ENCODE measurements at regions not wholly inside any gene's neighbourhood (a gene's known extent, or its start where the extent isn't known, plus 50 kb on each side); places are given as distances from the start of the nearest gene placed in this dataset.

- Mint-ChIP-seq H3K9me3 (peaks cover 0 to 6% (median 4%) of the 10 kb centered on the region in 5 donors), H3K4me3 (peak overlapping the region in 1 of 7 donors; percentile 59), H3K27ac (no peak overlapping the region), H3K4me1 (no peaks in the 10 kb centered on the region), H3K27me3 (no peaks in the 10 kb centered on the region), H3K36me3 (no peaks in the 10 kb centered on the region)
- Histone ChIP-seq H3K27me3 (ENCODE audit: insufficient read depth, low read length, poor library complexity, severe bottlenecking) (no peaks in the 10 kb centered on the region), H3K9me3 (ENCODE audit: low read length) (no peaks in the 10 kb centered on the region), H3K4me3 (ENCODE audit: low read length) (no peak overlapping the region), H3K4me1 (ENCODE audit: insufficient read depth, low read length) (no peaks in the 10 kb centered on the region), H3K27ac (ENCODE audit: low read depth, low read length) (no peak overlapping the region), H3K36me3 (ENCODE audit: insufficient read depth, low read length) (no peaks in the 10 kb centered on the region)
- CTCF ChIA-PET = no interaction called here
- DNase-seq = no peak
- POLR2A ChIA-PET = no interaction called here
These were observed 377.3 kb upstream of the SEMA6D start for GRCh38 chr15:47339800-47340570.

- H3K9me3 Mint-ChIP-seq = peaks cover 0 to 6% (median 4%) of the 10 kb centered on the region in 5 donors
- DNase-seq = no peak
- Histone ChIP-seq H3K9me3 (ENCODE audit: low read length) (no peaks in the 10 kb centered on the region), H3K36me3 (ENCODE audit: insufficient read depth, low read length) (no peaks in the 10 kb centered on the region), H3K4me3 (ENCODE audit: low read length) (no peak overlapping the region), H3K4me1 (ENCODE audit: insufficient read depth, low read length) (no peaks in the 10 kb centered on the region), H3K27me3 (ENCODE audit: insufficient read depth, low read length, poor library complexity, severe bottlenecking) (no peaks in the 10 kb centered on the region), H3K27ac (ENCODE audit: low read depth, low read length) (no peak overlapping the region)
- no peaks in the 10 kb centered on the region for H3K4me1 Mint-ChIP-seq
- ChIA-PET CTCF (no interaction called here), POLR2A (no interaction called here)
- no peak overlapping the region for H3K4me3 Mint-ChIP-seq
- H3K27ac Mint-ChIP-seq = no peak overlapping the region
- H3K27me3 Mint-ChIP-seq = no peaks in the 10 kb centered on the region
- H3K36me3 Mint-ChIP-seq = no peaks in the 10 kb centered on the region
These were observed 376.8 kb upstream of the SEMA6D start for GRCh38 chr15:47340571-47340920.

GRCh38 chr15:47349179-47349578, 368.1 kb upstream of the SEMA6D start:
- Histone ChIP-seq H3K27ac (ENCODE audit: low read depth, low read length) (no peak overlapping the region), H3K4me3 (ENCODE audit: low read length) (no peak overlapping the region), H3K4me1 (ENCODE audit: insufficient read depth, low read length) (no peaks in the 10 kb centered on the region), H3K9me3 (ENCODE audit: low read length) (no peaks in the 10 kb centered on the region), H3K27me3 (ENCODE audit: insufficient read depth, low read length, poor library complexity, severe bottlenecking) (no peaks in the 10 kb centered on the region), H3K36me3 (ENCODE audit: insufficient read depth, low read length) (no peaks in the 10 kb centered on the region)
- no peak overlapping the region for H3K4me3 Mint-ChIP-seq
- H3K36me3 Mint-ChIP-seq = no peaks in the 10 kb centered on the region
- H3K4me1 Mint-ChIP-seq = no peaks in the 10 kb centered on the region
- POLR2A ChIA-PET = no interaction called here
- DNase-seq = no peak
- no peak overlapping the region for H3K27ac Mint-ChIP-seq
- CTCF ChIA-PET = no interaction called here
- H3K27me3 Mint-ChIP-seq = no peaks in the 10 kb centered on the region
- H3K9me3 Mint-ChIP-seq = peaks cover 0 to 5% (median 0%) of the 10 kb centered on the region in 5 donors

GRCh38 chr15:47351501-47351900, 365.8 kb upstream of the SEMA6D start:
- no peak overlapping the region for H3K4me3 ChIP-seq (ENCODE audit: low read length)
- ChIA-PET CTCF (no interaction called here), POLR2A (no interaction called here)
- no peaks in the 10 kb centered on the region for H3K9me3 ChIP-seq (ENCODE audit: low read length)
- no peak overlapping the region for H3K27ac ChIP-seq (ENCODE audit: low read depth, low read length)
- peaks cover 0 to 5% (median 0%) of the 10 kb centered on the region in 5 donors for H3K9me3 Mint-ChIP-seq
- no peaks in the 10 kb centered on the region for H3K27me3 ChIP-seq (ENCODE audit: insufficient read depth, low read length, poor library complexity, severe bottlenecking)
- H3K4me1 ChIP-seq (ENCODE audit: insufficient read depth, low read length) = no peaks in the 10 kb centered on the region
- H3K36me3 ChIP-seq (ENCODE audit: insufficient read depth, low read length) = no peaks in the 10 kb centered on the region
- no peaks in the 10 kb centered on the region for H3K36me3 Mint-ChIP-seq
- H3K27ac Mint-ChIP-seq = no peak overlapping the region
- DNase-seq = no peak
- H3K4me3 Mint-ChIP-seq = no peak overlapping the region
- H3K4me1 Mint-ChIP-seq = no peaks in the 10 kb centered on the region
- H3K27me3 Mint-ChIP-seq = no peaks in the 10 kb centered on the region

GRCh38 chr15:47352217-47352616, 365.1 kb upstream of the SEMA6D start:
- Histone ChIP-seq H3K9me3 (ENCODE audit: low read length) (no peaks in the 10 kb centered on the region), H3K36me3 (ENCODE audit: insufficient read depth, low read length) (no peaks in the 10 kb centered on the region), H3K4me3 (ENCODE audit: low read length) (no peak overlapping the region), H3K27me3 (ENCODE audit: insufficient read depth, low read length, poor library complexity, severe bottlenecking) (no peaks in the 10 kb centered on the region), H3K4me1 (ENCODE audit: insufficient read depth, low read length) (no peaks in the 10 kb centered on the region), H3K27ac (ENCODE audit: low read depth, low read length) (no peak overlapping the region)
- DNase-seq = no peak
- H3K4me1 Mint-ChIP-seq = no peaks in the 10 kb centered on the region
- POLR2A ChIA-PET = no interaction called here
- no peaks in the 10 kb centered on the region for H3K36me3 Mint-ChIP-seq
- no peaks in the 10 kb centered on the region for H3K27me3 Mint-ChIP-seq
- H3K27ac Mint-ChIP-seq = no peak overlapping the region
- CTCF ChIA-PET = no interaction called here
- H3K4me3 Mint-ChIP-seq = no peak overlapping the region
- H3K9me3 Mint-ChIP-seq = peaks cover 0 to 5% (median 0%) of the 10 kb centered on the region in 5 donors

- DNase-seq = no peak
- H3K4me1 ChIP-seq (ENCODE audit: insufficient read depth, low read length) = no peaks in the 10 kb centered on the region
- H3K27ac Mint-ChIP-seq = no peak overlapping the region
- H3K27me3 ChIP-seq (ENCODE audit: insufficient read depth, low read length, poor library complexity, severe bottlenecking) = no peaks in the 10 kb centered on the region
- H3K4me3 ChIP-seq (ENCODE audit: low read length) = no peak overlapping the region
- H3K36me3 ChIP-seq (ENCODE audit: insufficient read depth, low read length) = no peaks in the 10 kb centered on the region
- H3K27ac ChIP-seq (ENCODE audit: low read depth, low read length) = no peak overlapping the region
- peaks cover 0 to 5% (median 2%) of the 10 kb centered on the region in 5 donors for H3K9me3 Mint-ChIP-seq
- H3K4me1 Mint-ChIP-seq = no peaks in the 10 kb centered on the region
- no peaks in the 10 kb centered on the region for H3K27me3 Mint-ChIP-seq
- ChIA-PET CTCF (no interaction called here), POLR2A (no interaction called here)
- no peak overlapping the region for H3K4me3 Mint-ChIP-seq
- no peaks in the 10 kb centered on the region for H3K9me3 ChIP-seq (ENCODE audit: low read length)
- no peaks in the 10 kb centered on the region for H3K36me3 Mint-ChIP-seq
These were observed 361.5 kb upstream of the SEMA6D start for GRCh38 chr15:47355759-47356158.

GRCh38 chr15:47356297-47356696, 361.0 kb upstream of the SEMA6D start:
- CTCF ChIA-PET = no interaction called here
- Mint-ChIP-seq H3K36me3 (no peaks in the 10 kb centered on the region), H3K9me3 (peaks cover 0 to 5% (median 2%) of the 10 kb centered on the region in 5 donors), H3K4me1 (no peaks in the 10 kb centered on the region), H3K4me3 (no peak overlapping the region), H3K27me3 (no peaks in the 10 kb centered on the region), H3K27ac (no peak overlapping the region)
- POLR2A ChIA-PET = no interaction called here
- Histone ChIP-seq H3K27me3 (ENCODE audit: insufficient read depth, low read length, poor library complexity, severe bottlenecking) (no peaks in the 10 kb centered on the region), H3K4me3 (ENCODE audit: low read length) (no peak overlapping the region), H3K4me1 (ENCODE audit: insufficient read depth, low read length) (no peaks in the 10 kb centered on the region), H3K27ac (ENCODE audit: low read depth, low read length) (no peak overlapping the region), H3K36me3 (ENCODE audit: insufficient read depth, low read length) (no peaks in the 10 kb centered on the region), H3K9me3 (ENCODE audit: low read length) (no peaks in the 10 kb centered on the region)
- DNase-seq = no peak

GRCh38 chr15:47358876-47359275, 358.4 kb upstream of the SEMA6D start:
- H3K36me3 Mint-ChIP-seq = no peaks in the 10 kb centered on the region
- H3K4me3 Mint-ChIP-seq = no peak overlapping the region
- peaks cover 0 to 8% (median 2%) of the 10 kb centered on the region in 5 donors for H3K9me3 Mint-ChIP-seq
- no peak overlapping the region for H3K27ac ChIP-seq (ENCODE audit: low read depth, low read length)
- no peaks in the 10 kb centered on the region for H3K9me3 ChIP-seq (ENCODE audit: low read length)
- H3K4me3 ChIP-seq (ENCODE audit: low read length) = no peak overlapping the region
- no peak overlapping the region for H3K27ac Mint-ChIP-seq
- no peaks in the 10 kb centered on the region for H3K4me1 ChIP-seq (ENCODE audit: insufficient read depth, low read length)
- ChIA-PET POLR2A (no interaction called here), CTCF (no interaction called here)
- H3K4me1 Mint-ChIP-seq = no peaks in the 10 kb centered on the region
- DNase-seq = no peak
- no peaks in the 10 kb centered on the region for H3K36me3 ChIP-seq (ENCODE audit: insufficient read depth, low read length)
- H3K27me3 ChIP-seq (ENCODE audit: insufficient read depth, low read length, poor library complexity, severe bottlenecking) = no peaks in the 10 kb centered on the region
- no peaks in the 10 kb centered on the region for H3K27me3 Mint-ChIP-seq

- Mint-ChIP-seq H3K27me3 (no peaks in the 10 kb centered on the region), H3K4me3 (no peak overlapping the region), H3K4me1 (no peaks in the 10 kb centered on the region), H3K36me3 (no peaks in the 10 kb centered on the region), H3K9me3 (peaks cover 0 to 10% (median 2%) of the 10 kb centered on the region in 5 donors), H3K27ac (no peak overlapping the region)
- ChIA-PET CTCF (no interaction called here), POLR2A (no interaction called here)
- H3K27me3 ChIP-seq (ENCODE audit: insufficient read depth, low read length, poor library complexity, severe bottlenecking) = no peaks in the 10 kb centered on the region
- no peak for DNase-seq
- no peaks in the 10 kb centered on the region for H3K36me3 ChIP-seq (ENCODE audit: insufficient read depth, low read length)
- no peak overlapping the region for H3K27ac ChIP-seq (ENCODE audit: low read depth, low read length)
- no peaks in the 10 kb centered on the region for H3K9me3 ChIP-seq (ENCODE audit: low read length)
- H3K4me3 ChIP-seq (ENCODE audit: low read length) = no peak overlapping the region
- H3K4me1 ChIP-seq (ENCODE audit: insufficient read depth, low read length) = no peaks in the 10 kb centered on the region
These were observed 357.0 kb upstream of the SEMA6D start for GRCh38 chr15:47360305-47360704.

Measured in CD8-positive, alpha-beta memory T cell (primary cell).